Endothelial cell of umbilical vein (primary cell): ENCODE measurements at regions not wholly inside any gene's neighbourhood (a gene's known extent, or its start where the extent isn't known, plus 50 kb on each side); places are given as distances from the start of the nearest gene placed in this dataset.

ENCODE experiments used
- BruUV-seq: library from RNA; stranded (reverse); fragments of 400-500 nt; replicated peaks from 2 replicates; lab custom pipeline; 2021; lab: Mats Ljungman, UMichigan
- CTCF ChIA-PET: fragments of 300-600, 350-600 bp; sonication (Branson Sonifier 250); formaldehyde crosslinking; loops from one replicate; lab custom pipeline; 2021; ENCODE audit warnings: antibody characterized with exemption, inconsistent platforms; lab: Charles Lee
- POLR2A ChIA-PET: fragments of 300-600, 350-600 bp; sonication (Branson Sonifier 250); formaldehyde crosslinking; loops from one replicate; lab custom pipeline; 2021; ENCODE audit warnings: antibody characterized with exemption, inconsistent platforms; lab: Charles Lee
- DNase-seq: peaks from one replicate; pipeline ENCODE4 v3.0.0-alpha.2; 2011; ENCODE audit warnings: low read depth, low spot score
- FAIRE-seq: peaks from 2 replicates; lab custom pipeline; 2011; peaks lifted over from hg19 to GRCh38; lab: Jason Lieb, UNC
- H2AFZ ChIP-seq: 2 replicates; pipeline ENCODE4 v1.6.0; 2012; ENCODE audit warnings: low read depth, low read length, control low read depth, inconsistent platforms
- H3K27ac ChIP-seq: 2 replicates; pipeline ENCODE4 v1.5.1; 2011; ENCODE audit warnings: low read depth, mild to moderate bottlenecking, control low read depth, low read length, moderate library complexity; ENCODE audit not compliant: insufficient read depth
- H3K27me3 ChIP-seq, 2 experiments: 2 replicates each; pipeline versions ENCODE4 v1.6.0 to v1.6.1; 2011; ENCODE audit warnings: low read length in 2 of 2, mixed read lengths in 1 of 2; ENCODE audit not compliant: control insufficient read depth in 2 of 2, insufficient read depth in 2 of 2
- H3K36me3 ChIP-seq, 2 experiments: 2 replicates in 1 of 2; 3 replicates in 1 of 2; pipeline ENCODE4 v1.5.1; 2011; ENCODE audit warnings: low read length in 2 of 2, mild to moderate bottlenecking in 1 of 2, moderate library complexity in 1 of 2; ENCODE audit not compliant: control insufficient read depth in 2 of 2, insufficient read depth in 2 of 2; ENCODE audit errors: extremely low read depth in 1 of 2
- H3K4me1 ChIP-seq: 3 replicates; pipeline ENCODE4 v1.5.1; 2011; ENCODE audit warnings: mild to moderate bottlenecking, low read length; ENCODE audit not compliant: control insufficient read depth, insufficient read depth; ENCODE audit errors: extremely low read depth
- H3K4me2 ChIP-seq: 2 replicates; pipeline ENCODE4 v1.6.1; 2011; ENCODE audit warnings: low read length, control low read depth, mixed read lengths; ENCODE audit not compliant: insufficient read depth
- H3K4me3 ChIP-seq, 3 experiments: fragments of 200-600 bp in 1 of 3; sonication (generic), shearing (Covaris generic) in 1 of 3; replicated peaks in 1 of 3; 2 replicates each; pipeline ENCODE4 v1.5.1; 2011 to 2016; ENCODE audit warnings: control low read depth in 3 of 3, low read length in 3 of 3, mild to moderate bottlenecking in 2 of 3, inconsistent platforms in 1 of 3, low read depth in 1 of 3, moderate library complexity in 1 of 3; ENCODE audit not compliant: insufficient read depth in 1 of 3
- H3K79me2 ChIP-seq: 2 replicates; pipeline ENCODE4 v1.6.0; 2012; ENCODE audit warnings: low read length, inconsistent platforms; ENCODE audit not compliant: control insufficient read depth, insufficient read depth
- H3K9ac ChIP-seq: replicated peaks from 2 replicates; pipeline ENCODE3; 2011; ENCODE audit warnings: low read length, control low read depth; ENCODE audit not compliant: insufficient read depth; ENCODE audit errors: extremely low read depth
- H3K9me1 ChIP-seq: replicated peaks from 3 replicates; pipeline ENCODE4 v1.6.0; 2011; ENCODE audit warnings: mild to moderate bottlenecking, low read length; ENCODE audit not compliant: control insufficient read depth, insufficient read depth; ENCODE audit errors: extremely low read depth
- H3K9me3 ChIP-seq: replicated peaks from 2 replicates; pipeline ENCODE4 v1.5.1; 2012; ENCODE audit warnings: low read length, inconsistent platforms; ENCODE audit not compliant: control insufficient read depth, insufficient read depth
- H4K20me1 ChIP-seq: replicated peaks from 2 replicates; pipeline ENCODE3; 2011; ENCODE audit warnings: mild to moderate bottlenecking, low read length; ENCODE audit not compliant: control insufficient read depth, insufficient read depth; ENCODE audit errors: extremely low read depth
- CTCF ChIP-seq, 2 donors: IDR thresholded peaks; 1 replicate in 1 of 2; 2 replicates in 1 of 2; pipeline ENCODE4 v1.5.1; 2011; ENCODE audit warnings: low read length in 2 of 2, mild to moderate bottlenecking in 2 of 2, moderate library complexity in 2 of 2, control low read depth in 1 of 2, inconsistent platforms in 1 of 2, low read depth in 1 of 2; ENCODE audit not compliant: insufficient read depth in 1 of 2; ENCODE audit errors: extremely low read depth in 1 of 2
- EZH2 ChIP-seq: IDR thresholded peaks from 2 replicates; pipeline ENCODE4 v1.6.1; 2012; ENCODE audit warnings: borderline replicate concordance, low read depth, mild to moderate bottlenecking, moderate library complexity, low read length, inconsistent platforms; ENCODE audit not compliant: severe bottlenecking
- FOS ChIP-seq: IDR thresholded peaks from 2 replicates; pipeline ENCODE4 v1.6.1; 2011; ENCODE audit warnings: mild to moderate bottlenecking, low read length, moderate library complexity, borderline replicate concordance; ENCODE audit not compliant: insufficient read depth
- GATA2 ChIP-seq: IDR thresholded peaks from 2 replicates; pipeline ENCODE4 v1.7.0; 2011; ENCODE audit warnings: low read depth, mild to moderate bottlenecking, moderate library complexity, mixed read lengths, low read length; ENCODE audit not compliant: insufficient read length, insufficient read depth
- JUN ChIP-seq: IDR thresholded peaks from 2 replicates; pipeline ENCODE4 v1.6.1; 2011; ENCODE audit warnings: borderline replicate concordance, low read depth; ENCODE audit not compliant: insufficient read length, insufficient read depth
- MYC ChIP-seq: IDR thresholded peaks from one replicate; pipeline ENCODE4 v1.6.1; 2011; ENCODE audit warnings: mild to moderate bottlenecking, low read depth, low read length
- POLR2A ChIP-seq: IDR thresholded peaks from 2 replicates; pipeline ENCODE4 v1.6.1; 2012; ENCODE audit warnings: low read depth, mild to moderate bottlenecking, control low read depth, low read length
- POLR2AphosphoS5 ChIP-seq: IDR thresholded peaks from 2 replicates; pipeline ENCODE4 v1.6.1; 2012; ENCODE audit warnings: low read depth, mild to moderate bottlenecking, control low read depth, low read length, moderate library complexity; ENCODE audit not compliant: insufficient read depth
- dilution Hi-C: fragments of 300-500 bp; cut with MboI; formaldehyde crosslinking; loops from one replicate; pipeline ENCODE4 v1.15.0; 2019; ENCODE audit warnings: low sequenced_read_pairs; ENCODE audit not compliant: extremely low pct_ligation_motif_present
- intact Hi-C: fragments of 100-400 bp; cut with micrococcal nuclease; formaldehyde crosslinking; loops from one replicate; pipeline ENCODE4 v1.10.0; 2022
- TF ChIP-seq, protein P1 (sequence below): IDR thresholded peaks from 2 replicates; pipeline ENCODE4 v1.6.1; 2011; ENCODE audit not compliant: insufficient read depth, insufficient read length

DNA sequence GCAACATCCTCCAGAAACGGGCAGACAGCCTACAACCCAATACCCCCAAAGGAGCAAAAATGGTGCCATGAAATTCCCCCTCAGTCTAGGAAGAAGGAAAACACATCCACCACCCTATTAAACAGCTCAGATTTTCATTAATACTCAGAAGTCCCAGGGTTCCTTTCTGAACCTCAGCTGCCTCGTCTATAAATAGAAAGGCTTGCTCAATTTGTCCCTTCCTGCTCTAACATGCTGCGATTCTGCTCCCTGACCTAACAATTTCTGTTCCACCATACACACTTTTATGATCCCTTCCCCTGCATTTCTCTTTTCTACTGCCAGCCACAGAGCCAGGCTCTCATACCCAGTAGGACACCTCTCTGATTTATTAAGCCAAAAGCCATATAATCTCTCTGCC lies 68.1 kb downstream of the MTERF1 start:
- H3K4me2 ChIP-seq = no peak overlapping the region
- BruUV-seq = no TSS peak

More for the DNA sequence above, 68.1 kb downstream of the MTERF1 start:
- Histone ChIP-seq H3K4me1 (no peaks in the 10 kb centered on the region), H3K79me2 (no peaks in the 10 kb centered on the region), H3K27me3 (peaks cover 0 to 2% of the 10 kb centered on the region in 2 experiments), H2AFZ (no peak overlapping the region), H3K9me1 (no peaks in the 10 kb centered on the region), H3K9me3 (no peaks in the 10 kb centered on the region), H3K27ac (no peak overlapping the region), H3K36me3 (no peaks in the 10 kb centered on the region), H3K9ac (no peak overlapping the region), H3K4me3 (no peak overlapping the region), H4K20me1 (no peaks in the 10 kb centered on the region)
- DNase-seq (no peak), FAIRE-seq (no peak)
- POLR2A ChIA-PET = no interaction called here
- intact Hi-C loops = no loop called here
- dilution Hi-C loops = no loop called here
- CTCF ChIA-PET = interaction anchor here (0.9 to 2.2 kb wide), 2 partner anchors 10 to 18 kb away, joined by 3 to 8 read pairs; no protein-coding TSS in a partner anchor
- TF ChIP-seq GATA2 (no peak), CTCF (IDR thresholded peaks at IDR 0.05; ENCODE audit: extremely low read depth in 1 of 2, insufficient read depth in 1 of 2, low read depth in 1 of 2, low read length in 2 of 2) (no peak), POLR2A (no peak), POLR2AphosphoS5 (no peak), MYC (no peak), EZH2 (no peak), JUN (no peak), FOS (no peak)
- TF ChIP-seq, protein P1, sequence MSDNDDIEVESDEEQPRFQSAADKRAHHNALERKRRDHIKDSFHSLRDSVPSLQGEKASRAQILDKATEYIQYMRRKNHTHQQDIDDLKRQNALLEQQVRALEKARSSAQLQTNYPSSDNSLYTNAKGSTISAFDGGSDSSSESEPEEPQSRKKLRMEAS = no peak
